ENCODE measurements at regions not wholly inside any gene's neighbourhood (a gene's known extent, or its start where the extent isn't known, plus 50 kb on each side); places are given as distances from the start of the nearest gene placed in this dataset.

DNA sequence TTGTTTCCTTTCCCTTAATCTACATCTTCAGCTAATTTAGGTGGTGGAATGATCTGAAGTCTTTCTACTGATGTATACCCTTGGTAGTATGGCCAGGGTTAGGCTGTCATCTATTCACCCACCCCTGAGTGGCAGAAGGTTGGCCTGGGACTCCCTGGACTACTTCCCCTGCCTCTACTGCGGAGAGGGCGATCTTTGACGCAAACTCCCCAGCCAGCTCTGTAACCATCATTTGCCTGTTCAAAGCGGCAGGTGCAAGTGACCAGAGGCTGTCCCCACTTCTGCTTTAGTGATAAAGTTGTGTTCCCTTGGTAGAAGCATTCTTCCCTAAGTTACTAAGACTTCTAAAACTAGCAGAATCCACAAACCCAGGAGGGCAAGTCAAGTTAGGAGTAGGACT lies 70.8 kb upstream of the UNC5B start:
- no peak for DNase-seq (ENCODE audit: low spot score)
- Histone ChIP-seq H3K36me3 (no peaks in the 10 kb centered on the region), H3K4me1 (replicated peaks) (no peaks in the 10 kb centered on the region), H3K27ac (no peak overlapping the region), H3K27me3 (replicated peaks; ENCODE audit: insufficient read depth) (no peaks in the 10 kb centered on the region), H3K9me3 (no peaks in the 10 kb centered on the region), H3K4me3 (no peak overlapping the region)
- intact Hi-C loops (cut with DNase I): no loop called here
- WGBS: 97% methylated on average over 4 of the region's 4 CpGs
- no peak for TF ChIP-seq POLR2A (IDR thresholded peaks at IDR 0.05)
- TF ChIP-seq, protein P1, sequence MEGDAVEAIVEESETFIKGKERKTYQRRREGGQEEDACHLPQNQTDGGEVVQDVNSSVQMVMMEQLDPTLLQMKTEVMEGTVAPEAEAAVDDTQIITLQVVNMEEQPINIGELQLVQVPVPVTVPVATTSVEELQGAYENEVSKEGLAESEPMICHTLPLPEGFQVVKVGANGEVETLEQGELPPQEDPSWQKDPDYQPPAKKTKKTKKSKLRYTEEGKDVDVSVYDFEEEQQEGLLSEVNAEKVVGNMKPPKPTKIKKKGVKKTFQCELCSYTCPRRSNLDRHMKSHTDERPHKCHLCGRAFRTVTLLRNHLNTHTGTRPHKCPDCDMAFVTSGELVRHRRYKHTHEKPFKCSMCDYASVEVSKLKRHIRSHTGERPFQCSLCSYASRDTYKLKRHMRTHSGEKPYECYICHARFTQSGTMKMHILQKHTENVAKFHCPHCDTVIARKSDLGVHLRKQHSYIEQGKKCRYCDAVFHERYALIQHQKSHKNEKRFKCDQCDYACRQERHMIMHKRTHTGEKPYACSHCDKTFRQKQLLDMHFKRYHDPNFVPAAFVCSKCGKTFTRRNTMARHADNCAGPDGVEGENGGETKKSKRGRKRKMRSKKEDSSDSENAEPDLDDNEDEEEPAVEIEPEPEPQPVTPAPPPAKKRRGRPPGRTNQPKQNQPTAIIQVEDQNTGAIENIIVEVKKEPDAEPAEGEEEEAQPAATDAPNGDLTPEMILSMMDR (IDR thresholded peaks at IDR 0.05): no peak
- TF ChIP-seq POLR2AphosphoS5 (IDR thresholded peaks at IDR 0.05): no peak

DNA sequence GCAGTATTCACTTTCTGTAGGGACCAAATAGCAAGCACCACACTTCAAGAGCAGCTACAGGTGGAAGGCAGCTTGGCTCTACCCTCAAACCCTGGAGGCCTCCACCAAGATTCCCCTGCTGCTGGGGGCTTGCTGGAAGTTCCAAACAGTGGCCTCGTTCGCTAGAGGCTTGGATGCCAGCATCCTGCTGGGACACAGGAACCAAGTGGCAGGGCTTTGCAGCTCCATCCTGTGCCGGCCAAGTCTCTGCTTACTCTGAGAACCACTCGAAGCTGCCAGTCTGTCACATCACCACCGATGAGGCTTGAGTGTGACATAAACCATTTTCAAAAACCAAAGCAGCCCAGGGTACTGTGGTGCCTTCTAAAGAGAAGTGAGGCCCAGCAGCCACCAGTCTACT lies 69.2 kb upstream of the UNC5B start:
- H3K4me1 ChIP-seq (replicated peaks): no peaks in the 10 kb centered on the region
- H3K4me3 ChIP-seq: no peak overlapping the region
- TF ChIP-seq, protein P1 (IDR thresholded peaks at IDR 0.05): no peak
- TF ChIP-seq POLR2AphosphoS5 (IDR thresholded peaks at IDR 0.05): no peak
- TF ChIP-seq POLR2A (IDR thresholded peaks at IDR 0.05): no peak
- intact Hi-C loops (cut with DNase I): no loop called here
- no peak overlapping the region for H3K27ac ChIP-seq
- DNase-seq (ENCODE audit: low spot score): no peak
- no peaks in the 10 kb centered on the region for H3K9me3 ChIP-seq
- WGBS: 93% methylated on average over 5 of the region's 5 CpGs
- H3K27me3 ChIP-seq (replicated peaks; ENCODE audit: insufficient read depth): no peaks in the 10 kb centered on the region
- H3K36me3 ChIP-seq: no peaks in the 10 kb centered on the region

DNA sequence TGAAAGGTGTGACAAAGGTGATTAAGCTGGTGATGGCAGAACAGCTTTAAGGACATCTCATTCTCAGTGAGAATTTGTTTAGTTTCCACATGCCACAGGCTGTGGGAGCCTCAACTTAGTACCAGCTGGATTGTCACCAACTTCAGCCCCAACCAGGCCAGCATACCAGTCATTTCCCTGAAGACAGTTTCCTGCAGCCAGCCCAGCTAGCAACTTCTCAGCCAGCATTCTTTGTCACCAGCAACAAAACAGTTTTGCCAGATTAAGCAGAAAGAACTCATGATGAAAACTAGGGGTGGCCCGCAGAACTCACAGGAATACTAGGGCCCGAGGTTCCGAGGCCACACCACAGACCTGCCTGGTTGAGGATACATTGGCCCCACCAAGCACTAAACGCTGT lies 68.8 kb upstream of the UNC5B start:
- intact Hi-C loops (cut with DNase I): no loop called here
- no peaks in the 10 kb centered on the region for H3K4me1 ChIP-seq (replicated peaks)
- no peak for DNase-seq (ENCODE audit: low spot score)

DNA sequence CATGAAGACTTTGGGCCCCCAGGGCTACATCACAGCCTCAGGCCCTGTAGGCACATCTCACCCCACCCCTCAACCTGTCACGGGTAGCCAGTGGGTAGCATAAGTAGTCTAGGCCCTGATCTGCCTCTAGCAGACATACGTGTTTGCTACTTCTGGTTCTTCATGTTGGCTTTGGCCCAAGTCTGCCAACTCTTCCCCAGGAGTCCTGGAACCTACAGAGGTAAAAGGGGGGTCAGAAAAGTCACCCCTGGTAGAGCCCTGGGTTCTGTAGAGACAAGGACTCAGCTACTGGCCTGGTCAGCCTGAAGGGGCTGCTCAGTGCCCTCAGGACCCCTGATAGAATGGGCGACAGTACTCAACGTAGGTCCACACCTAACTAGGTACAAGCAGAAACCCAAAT lies 67.5 kb upstream of the UNC5B start:
- H3K27ac ChIP-seq: no peak overlapping the region
- H3K4me3 ChIP-seq: no peak overlapping the region
- intact Hi-C loops (cut with DNase I): no loop called here
- H3K36me3 ChIP-seq: no peaks in the 10 kb centered on the region
- no peaks in the 10 kb centered on the region for H3K9me3 ChIP-seq
- WGBS: 96% methylated on average over 4 of the region's 4 CpGs
- no peaks in the 10 kb centered on the region for H3K27me3 ChIP-seq (replicated peaks; ENCODE audit: insufficient read depth)
- no peak for TF ChIP-seq POLR2AphosphoS5 (IDR thresholded peaks at IDR 0.05)
- no peak for DNase-seq (ENCODE audit: low spot score)
- H3K4me1 ChIP-seq (replicated peaks): no peaks in the 10 kb centered on the region

More for the DNA sequence above, 68.8 kb upstream of the UNC5B start:
- no peak overlapping the region for H3K4me3 ChIP-seq
- WGBS: 83% methylated on average over 4 of the region's 4 CpGs
- H3K36me3 ChIP-seq: no peaks in the 10 kb centered on the region
- no peaks in the 10 kb centered on the region for H3K9me3 ChIP-seq
- TF ChIP-seq POLR2A (IDR thresholded peaks at IDR 0.05): no peak
- TF ChIP-seq POLR2AphosphoS5 (IDR thresholded peaks at IDR 0.05): no peak
- TF ChIP-seq, protein P1 (IDR thresholded peaks at IDR 0.05): no peak
- no peak overlapping the region for H3K27ac ChIP-seq
- H3K27me3 ChIP-seq (replicated peaks; ENCODE audit: insufficient read depth): no peaks in the 10 kb centered on the region

DNA sequence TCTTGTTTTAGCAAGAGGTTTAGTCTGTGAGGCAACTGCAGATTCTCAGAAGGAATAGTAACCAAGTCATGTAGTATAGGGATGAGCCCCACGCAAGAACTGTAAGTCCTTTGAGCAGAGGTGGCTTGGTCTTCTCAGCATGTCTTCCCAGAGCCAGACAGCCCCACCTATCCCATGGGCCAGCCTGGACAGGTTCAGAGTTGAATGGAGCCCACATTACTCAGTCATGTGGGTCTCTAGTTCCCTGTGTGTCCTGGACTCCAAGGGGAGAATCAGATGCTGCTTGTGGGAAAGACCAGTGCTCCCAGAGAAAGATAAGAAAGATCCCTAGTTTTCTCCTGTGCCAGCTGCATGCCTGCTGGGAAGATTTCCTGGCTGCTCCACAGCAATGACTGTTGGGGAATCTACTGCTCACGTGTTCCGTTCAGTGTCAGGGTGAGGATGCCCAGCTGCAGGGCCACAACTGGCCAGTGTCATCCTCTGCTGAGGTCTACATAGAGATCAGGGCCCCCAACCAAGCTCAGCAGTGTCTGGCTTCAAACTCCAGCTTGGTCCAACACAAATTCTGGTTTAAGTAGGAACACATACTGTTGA lies 66.9 kb upstream of the UNC5B start:
- no peaks in the 10 kb centered on the region for H3K36me3 ChIP-seq
- no peak overlapping the region for H3K4me3 ChIP-seq
- WGBS: 87% methylated on average over 3 of the region's 3 CpGs
- no peaks in the 10 kb centered on the region for H3K9me3 ChIP-seq
- H3K27ac ChIP-seq: no peak overlapping the region
- no peaks in the 10 kb centered on the region for H3K27me3 ChIP-seq (replicated peaks; ENCODE audit: insufficient read depth)
- H3K4me1 ChIP-seq (replicated peaks): no peaks in the 10 kb centered on the region
- intact Hi-C loops (cut with DNase I): no loop called here
- no peak for DNase-seq (ENCODE audit: low spot score)
- TF ChIP-seq POLR2AphosphoS5 (IDR thresholded peaks at IDR 0.05): no peak
- no peak for TF ChIP-seq POLR2A (IDR thresholded peaks at IDR 0.05)
- TF ChIP-seq, protein P1 (IDR thresholded peaks at IDR 0.05): no peak
